ENCODE measurements at regions not wholly inside any gene's neighbourhood (a gene's known extent, or its start where the extent isn't known, plus 50 kb on each side); places are given as distances from the start of the nearest gene placed in this dataset.

GRCh38 chr7:18361756-18362155, 133.8 kb upstream of the HDAC9 start:
- CTCF ChIA-PET, result interaction anchor here (1.0 kb wide), 1 partner anchor 9 kb away, joined by 3 read pairs; no protein-coding TSS in a partner anchor
- H4K20me1 ChIP-seq (ENCODE audit: insufficient read depth, low read length), result no peaks in the 10 kb centered on the region
- DNase-seq, result no peak

More at GRCh38 chr7:18361756-18362155, 133.8 kb upstream of the HDAC9 start:
- Histone ChIP-seq H2AK9ac (replicated peaks; ENCODE audit: low read depth, low read length, poor library complexity) (no peak overlapping the region), H3K56ac (ENCODE audit: extremely low read depth, insufficient read depth, low read length) (no peak overlapping the region), H2BK20ac (ENCODE audit: low read depth, low read length) (no peak overlapping the region), H4K8ac (ENCODE audit: low read depth in 2 of 2, low read length in 2 of 2) (no peak overlapping the region), H3K9me1 (ENCODE audit: insufficient read depth, low read length) (no peaks in the 10 kb centered on the region), H3K9ac (ENCODE audit: low read depth, low read length) (no peak overlapping the region), H3K79me1 (ENCODE audit: low read depth in 1 of 2, low read length in 2 of 2) (no peaks in the 10 kb centered on the region), H2AFZ (replicated peaks; ENCODE audit: low read length, poor library complexity) (peak overlapping the region; percentile 73), H2AK5ac (ENCODE audit: low read depth, low read length) (no peak overlapping the region), H4K91ac (ENCODE audit: insufficient read depth, low read depth, low read length) (no peak overlapping the region), H3K4me2 (ENCODE audit: low read depth, low read length) (no peak overlapping the region), H3K36me3 (ENCODE audit: control insufficient read depth, insufficient read depth, low read length) (no peaks in the 10 kb centered on the region), H2BK120ac (ENCODE audit: low read depth, low read length) (no peak overlapping the region), H2BK5ac (ENCODE audit: low read depth, low read length, poor library complexity, severe bottlenecking) (no peak overlapping the region), H2BK15ac (ENCODE audit: low read depth, low read length) (no peak overlapping the region), H3K4me1 (ENCODE audit: control insufficient read depth, insufficient read depth, low read length) (no peaks in the 10 kb centered on the region), H3K14ac (replicated peaks; ENCODE audit: low read depth, low read length) (0 out of 2 replicates have a peak overlapping the region, but pooled peaks have one; percentile 57), H3K4ac (ENCODE audit: low read depth, low read length) (no peak overlapping the region), H3K4me3 (ENCODE audit: insufficient read depth, low read depth, low read length) (no peak overlapping the region), H3K27me3 (ENCODE audit: control insufficient read depth, insufficient read depth, low read length) (no peaks in the 10 kb centered on the region), H4K5ac (ENCODE audit: low read depth, low read length) (no peak overlapping the region), H3K18ac (ENCODE audit: low read depth, low read length) (no peak overlapping the region), H3K9me3 (ENCODE audit: control insufficient read depth, insufficient read depth, low read length) (no peaks in the 10 kb centered on the region), H3K27ac (ENCODE audit: insufficient read depth, low read length) (no peak overlapping the region), H3K23ac (ENCODE audit: low read depth, low read length) (no peak overlapping the region)
- in situ Hi-C loops (cut with MboI; ENCODE audit: low sequenced_read_pairs) (loop anchor here (25.0 kb wide), 2 partner anchors 751 to 1076 kb away; partner anchors contain the start of gene TWIST1), intact Hi-C loops (cut with micrococcal nuclease) (no loop called here), dilution Hi-C loops (cut with HindIII; ENCODE audit: low sequenced_read_pairs, unreplicated experiment) (no loop called here)
- TF ChIP-seq POLR2A (IDR thresholded peaks at IDR 0.05; ENCODE audit: low read depth, low read length) (no peak), MAFK (IDR thresholded peaks at IDR 0.05; ENCODE audit: low read depth, low read length) (peak; percentile 99)
- BruUV-seq (replicated peaks), result no TSS peak
- POLR2A ChIA-PET (ENCODE audit: unreplicated experiment), result no interaction called here
- ATAC-seq (ENCODE audit: low read depth), result no peak
- no CpG with 5 or more reads among the region's 4 CpGs for WGBS, 2 experiments (ENCODE audit: extremely low coverage in 2 of 2, insufficient read length in 1 of 2)

All from IMR-90 (cell line).